ENCODE measurements at regions not wholly inside any gene's neighbourhood (a gene's known extent, or its start where the extent isn't known, plus 50 kb on each side); places are given as distances from the start of the nearest gene placed in this dataset.

- TF ChIP-seq POLR2A (IDR thresholded peaks at IDR 0.05) (no peak), POLR2AphosphoS5 (IDR thresholded peaks at IDR 0.05; ENCODE audit: insufficient read depth in 1 of 2, low read depth in 1 of 2) (no peak)
Observed at GRCh38 chr16:6970171-6970857, 362.3 kb upstream of the RBFOX1 start.

Measured in vagina (tissue), 2 donors.